ENCODE measurements at regions not wholly inside any gene's neighbourhood (a gene's known extent, or its start where the extent isn't known, plus 50 kb on each side); places are given as distances from the start of the nearest gene placed in this dataset.

DNA sequence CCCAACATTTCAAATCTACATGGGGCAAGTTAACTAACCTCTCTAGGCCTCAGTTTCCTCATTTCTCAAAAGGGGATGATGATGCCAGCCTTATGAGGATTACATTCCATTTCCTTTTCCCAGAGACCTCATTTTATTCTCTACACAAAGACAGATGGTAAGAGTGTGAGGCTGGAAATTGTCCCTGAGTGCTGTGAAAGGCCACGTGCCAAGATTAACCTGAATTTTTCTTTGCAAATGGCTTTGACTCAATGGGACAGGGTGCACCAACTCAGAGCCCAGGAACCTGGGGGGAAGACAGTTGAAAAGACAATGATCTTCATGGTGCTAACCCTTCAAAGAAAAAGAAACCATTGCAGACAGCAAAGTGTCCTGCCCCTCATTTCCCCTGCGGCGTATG is 332.8 kb downstream of the TMEM114 start:
- H3K36me3 ChIP-seq (ENCODE audit: insufficient read depth), result no peaks in the 10 kb centered on the region
- H3K4me3 ChIP-seq, result no peak overlapping the region
- H2AFZ ChIP-seq, result no peak overlapping the region
- H3K79me2 ChIP-seq (replicated peaks; ENCODE audit: insufficient read depth), result no peaks in the 10 kb centered on the region
- TF ChIP-seq, protein P1, sequence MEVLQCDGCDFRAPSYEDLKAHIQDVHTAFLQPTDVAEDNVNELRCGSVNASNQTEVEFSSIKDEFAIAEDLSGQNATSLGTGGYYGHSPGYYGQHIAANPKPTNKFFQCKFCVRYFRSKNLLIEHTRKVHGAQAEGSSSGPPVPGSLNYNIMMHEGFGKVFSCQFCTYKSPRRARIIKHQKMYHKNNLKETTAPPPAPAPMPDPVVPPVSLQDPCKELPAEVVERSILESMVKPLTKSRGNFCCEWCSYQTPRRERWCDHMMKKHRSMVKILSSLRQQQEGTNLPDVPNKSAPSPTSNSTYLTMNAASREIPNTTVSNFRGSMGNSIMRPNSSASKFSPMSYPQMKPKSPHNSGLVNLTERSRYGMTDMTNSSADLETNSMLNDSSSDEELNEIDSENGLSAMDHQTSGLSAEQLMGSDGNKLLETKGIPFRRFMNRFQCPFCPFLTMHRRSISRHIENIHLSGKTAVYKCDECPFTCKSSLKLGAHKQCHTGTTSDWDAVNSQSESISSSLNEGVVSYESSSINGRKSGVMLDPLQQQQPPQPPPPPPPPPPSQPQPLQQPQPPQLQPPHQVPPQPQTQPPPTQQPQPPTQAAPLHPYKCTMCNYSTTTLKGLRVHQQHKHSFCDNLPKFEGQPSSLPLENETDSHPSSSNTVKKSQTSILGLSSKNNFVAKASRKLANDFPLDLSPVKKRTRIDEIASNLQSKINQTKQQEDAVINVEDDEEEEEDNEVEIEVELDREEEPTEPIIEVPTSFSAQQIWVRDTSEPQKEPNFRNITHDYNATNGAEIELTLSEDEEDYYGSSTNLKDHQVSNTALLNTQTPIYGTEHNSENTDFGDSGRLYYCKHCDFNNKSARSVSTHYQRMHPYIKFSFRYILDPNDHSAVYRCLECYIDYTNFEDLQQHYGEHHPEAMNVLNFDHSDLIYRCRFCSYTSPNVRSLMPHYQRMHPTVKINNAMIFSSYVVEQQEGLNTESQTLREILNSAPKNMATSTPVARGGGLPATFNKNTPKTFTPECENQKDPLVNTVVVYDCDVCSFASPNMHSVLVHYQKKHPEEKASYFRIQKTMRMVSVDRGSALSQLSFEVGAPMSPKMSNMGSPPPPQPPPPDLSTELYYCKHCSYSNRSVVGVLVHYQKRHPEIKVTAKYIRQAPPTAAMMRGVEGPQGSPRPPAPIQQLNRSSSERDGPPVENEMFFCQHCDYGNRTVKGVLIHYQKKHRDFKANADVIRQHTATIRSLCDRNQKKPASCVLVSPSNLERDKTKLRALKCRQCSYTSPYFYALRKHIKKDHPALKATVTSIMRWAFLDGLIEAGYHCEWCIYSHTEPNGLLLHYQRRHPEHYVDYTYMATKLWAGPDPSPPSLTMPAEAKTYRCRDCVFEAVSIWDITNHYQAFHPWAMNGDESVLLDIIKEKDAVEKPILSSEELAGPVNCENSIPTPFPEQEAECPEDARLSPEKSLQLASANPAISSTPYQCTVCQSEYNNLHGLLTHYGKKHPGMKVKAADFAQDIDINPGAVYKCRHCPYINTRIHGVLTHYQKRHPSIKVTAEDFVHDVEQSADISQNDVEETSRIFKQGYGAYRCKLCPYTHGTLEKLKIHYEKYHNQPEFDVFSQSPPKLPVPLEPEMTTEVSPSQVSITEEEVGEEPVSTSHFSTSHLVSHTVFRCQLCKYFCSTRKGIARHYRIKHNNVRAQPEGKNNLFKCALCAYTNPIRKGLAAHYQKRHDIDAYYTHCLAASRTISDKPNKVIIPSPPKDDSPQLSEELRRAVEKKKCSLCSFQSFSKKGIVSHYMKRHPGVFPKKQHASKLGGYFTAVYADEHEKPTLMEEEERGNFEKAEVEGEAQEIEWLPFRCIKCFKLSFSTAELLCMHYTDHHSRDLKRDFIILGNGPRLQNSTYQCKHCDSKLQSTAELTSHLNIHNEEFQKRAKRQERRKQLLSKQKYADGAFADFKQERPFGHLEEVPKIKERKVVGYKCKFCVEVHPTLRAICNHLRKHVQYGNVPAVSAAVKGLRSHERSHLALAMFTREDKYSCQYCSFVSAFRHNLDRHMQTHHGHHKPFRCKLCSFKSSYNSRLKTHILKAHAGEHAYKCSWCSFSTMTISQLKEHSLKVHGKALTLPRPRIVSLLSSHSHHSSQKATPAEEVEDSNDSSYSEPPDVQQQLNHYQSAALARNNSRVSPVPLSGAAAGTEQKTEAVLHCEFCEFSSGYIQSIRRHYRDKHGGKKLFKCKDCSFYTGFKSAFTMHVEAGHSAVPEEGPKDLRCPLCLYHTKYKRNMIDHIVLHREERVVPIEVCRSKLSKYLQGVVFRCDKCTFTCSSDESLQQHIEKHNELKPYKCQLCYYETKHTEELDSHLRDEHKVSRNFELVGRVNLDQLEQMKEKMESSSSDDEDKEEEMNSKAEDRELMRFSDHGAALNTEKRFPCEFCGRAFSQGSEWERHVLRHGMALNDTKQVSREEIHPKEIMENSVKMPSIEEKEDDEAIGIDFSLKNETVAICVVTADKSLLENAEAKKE (CRISPR knock-in tag; IDR thresholded peaks at IDR 0.05), result no peak
- TF ChIP-seq, protein P2, sequence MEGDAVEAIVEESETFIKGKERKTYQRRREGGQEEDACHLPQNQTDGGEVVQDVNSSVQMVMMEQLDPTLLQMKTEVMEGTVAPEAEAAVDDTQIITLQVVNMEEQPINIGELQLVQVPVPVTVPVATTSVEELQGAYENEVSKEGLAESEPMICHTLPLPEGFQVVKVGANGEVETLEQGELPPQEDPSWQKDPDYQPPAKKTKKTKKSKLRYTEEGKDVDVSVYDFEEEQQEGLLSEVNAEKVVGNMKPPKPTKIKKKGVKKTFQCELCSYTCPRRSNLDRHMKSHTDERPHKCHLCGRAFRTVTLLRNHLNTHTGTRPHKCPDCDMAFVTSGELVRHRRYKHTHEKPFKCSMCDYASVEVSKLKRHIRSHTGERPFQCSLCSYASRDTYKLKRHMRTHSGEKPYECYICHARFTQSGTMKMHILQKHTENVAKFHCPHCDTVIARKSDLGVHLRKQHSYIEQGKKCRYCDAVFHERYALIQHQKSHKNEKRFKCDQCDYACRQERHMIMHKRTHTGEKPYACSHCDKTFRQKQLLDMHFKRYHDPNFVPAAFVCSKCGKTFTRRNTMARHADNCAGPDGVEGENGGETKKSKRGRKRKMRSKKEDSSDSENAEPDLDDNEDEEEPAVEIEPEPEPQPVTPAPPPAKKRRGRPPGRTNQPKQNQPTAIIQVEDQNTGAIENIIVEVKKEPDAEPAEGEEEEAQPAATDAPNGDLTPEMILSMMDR (conservative IDR thresholded peaks at IDR 0.05; ENCODE audit: low read depth in 2 of 2), result no peak
- TF ChIP-seq, protein P3, sequence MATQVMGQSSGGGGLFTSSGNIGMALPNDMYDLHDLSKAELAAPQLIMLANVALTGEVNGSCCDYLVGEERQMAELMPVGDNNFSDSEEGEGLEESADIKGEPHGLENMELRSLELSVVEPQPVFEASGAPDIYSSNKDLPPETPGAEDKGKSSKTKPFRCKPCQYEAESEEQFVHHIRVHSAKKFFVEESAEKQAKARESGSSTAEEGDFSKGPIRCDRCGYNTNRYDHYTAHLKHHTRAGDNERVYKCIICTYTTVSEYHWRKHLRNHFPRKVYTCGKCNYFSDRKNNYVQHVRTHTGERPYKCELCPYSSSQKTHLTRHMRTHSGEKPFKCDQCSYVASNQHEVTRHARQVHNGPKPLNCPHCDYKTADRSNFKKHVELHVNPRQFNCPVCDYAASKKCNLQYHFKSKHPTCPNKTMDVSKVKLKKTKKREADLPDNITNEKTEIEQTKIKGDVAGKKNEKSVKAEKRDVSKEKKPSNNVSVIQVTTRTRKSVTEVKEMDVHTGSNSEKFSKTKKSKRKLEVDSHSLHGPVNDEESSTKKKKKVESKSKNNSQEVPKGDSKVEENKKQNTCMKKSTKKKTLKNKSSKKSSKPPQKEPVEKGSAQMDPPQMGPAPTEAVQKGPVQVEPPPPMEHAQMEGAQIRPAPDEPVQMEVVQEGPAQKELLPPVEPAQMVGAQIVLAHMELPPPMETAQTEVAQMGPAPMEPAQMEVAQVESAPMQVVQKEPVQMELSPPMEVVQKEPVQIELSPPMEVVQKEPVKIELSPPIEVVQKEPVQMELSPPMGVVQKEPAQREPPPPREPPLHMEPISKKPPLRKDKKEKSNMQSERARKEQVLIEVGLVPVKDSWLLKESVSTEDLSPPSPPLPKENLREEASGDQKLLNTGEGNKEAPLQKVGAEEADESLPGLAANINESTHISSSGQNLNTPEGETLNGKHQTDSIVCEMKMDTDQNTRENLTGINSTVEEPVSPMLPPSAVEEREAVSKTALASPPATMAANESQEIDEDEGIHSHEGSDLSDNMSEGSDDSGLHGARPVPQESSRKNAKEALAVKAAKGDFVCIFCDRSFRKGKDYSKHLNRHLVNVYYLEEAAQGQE (IDR thresholded peaks at IDR 0.05; ENCODE audit: unreplicated experiment), result no peak
- no peak for TF ChIP-seq ZNF331 (CRISPR knock-in tag; IDR thresholded peaks at IDR 0.05; ENCODE audit: low read depth)
- no peak for TF ChIP-seq NANOG (IDR thresholded peaks at IDR 0.05; ENCODE audit: borderline replicate concordance)
- TF ChIP-seq STAT1 (IDR thresholded peaks at IDR 0.05; ENCODE audit: unreplicated experiment), result no peak
- no peak for TF ChIP-seq JUNB (IDR thresholded peaks at IDR 0.05; ENCODE audit: unreplicated experiment)
- DNase-seq (ENCODE audit: low spot score), result no peak
- no peaks in the 10 kb centered on the region; the same call in 1 of the 2 replicates for H3K4me1 ChIP-seq (ENCODE audit: insufficient read depth)
- H4K20me1 ChIP-seq (replicated peaks; ENCODE audit: insufficient read depth), result no peaks in the 10 kb centered on the region
- no peak overlapping the region for H3K27ac ChIP-seq (ENCODE audit: low read depth)
- H3K4me3 Mint-ChIP-seq, result no peak overlapping the region
- H3K9me2 ChIP-seq (ENCODE audit: insufficient read depth), result no peaks in the 10 kb centered on the region
- no peak overlapping the region for H3K27ac Mint-ChIP-seq
- ATAC-seq, result no peak
- no peak overlapping the region for H3K4me2 ChIP-seq
- peaks cover 14% of the 10 kb centered on the region for H3K27me3 Mint-ChIP-seq (ENCODE audit: insufficient read depth, low read depth, poor library complexity)
- H3F3A ChIP-seq (replicated peaks; ENCODE audit: low read depth), result no peaks in the 10 kb centered on the region
- H3K27me3 ChIP-seq (ENCODE audit: insufficient read depth), result no peaks in the 10 kb centered on the region
- H3K4me1 Mint-ChIP-seq, result peaks cover 18% of the 10 kb centered on the region
- H3K9me3 Mint-ChIP-seq, result no peaks in the 10 kb centered on the region
- no peaks in the 10 kb centered on the region for H3K36me3 Mint-ChIP-seq (ENCODE audit: low read depth)

Measured in GM23338 (cell line).